Vagina (tissue), 2 donors: ENCODE measurements at regions not wholly inside any gene's neighbourhood (a gene's known extent, or its start where the extent isn't known, plus 50 kb on each side); places are given as distances from the start of the nearest gene placed in this dataset.

Experiments
- POLR2A ChIP-seq, 2 donors: fragments of 450-650 bp; IDR thresholded peaks; one replicate each; pipeline ENCODE4 v1.6.1; 2017; ENCODE audit warnings: antibody characterized with exemption in 2 of 2, mild to moderate bottlenecking in 2 of 2, moderate library complexity in 2 of 2
- POLR2AphosphoS5 ChIP-seq, 2 donors: sonication (generic); formaldehyde crosslinking; IDR thresholded peaks; one replicate each; pipeline ENCODE4 v1.9.0; 2017; ENCODE audit warnings: antibody characterized with exemption in 2 of 2, mild to moderate bottlenecking in 2 of 2, low read depth in 1 of 2; ENCODE audit not compliant: insufficient read depth in 1 of 2
- TF ChIP-seq, protein P1 (sequence below), 3 experiments: fragments of 450-650 bp in 2 of 3; fragments of 200-600 bp in 1 of 3; sonication (generic) in 1 of 3; IDR thresholded peaks; one replicate each; pipeline ENCODE4 v1.5.1; 2017 to 2019; ENCODE audit warnings: antibody characterized with exemption in 3 of 3, mild to moderate bottlenecking in 2 of 3, moderate library complexity in 2 of 3

DNA sequence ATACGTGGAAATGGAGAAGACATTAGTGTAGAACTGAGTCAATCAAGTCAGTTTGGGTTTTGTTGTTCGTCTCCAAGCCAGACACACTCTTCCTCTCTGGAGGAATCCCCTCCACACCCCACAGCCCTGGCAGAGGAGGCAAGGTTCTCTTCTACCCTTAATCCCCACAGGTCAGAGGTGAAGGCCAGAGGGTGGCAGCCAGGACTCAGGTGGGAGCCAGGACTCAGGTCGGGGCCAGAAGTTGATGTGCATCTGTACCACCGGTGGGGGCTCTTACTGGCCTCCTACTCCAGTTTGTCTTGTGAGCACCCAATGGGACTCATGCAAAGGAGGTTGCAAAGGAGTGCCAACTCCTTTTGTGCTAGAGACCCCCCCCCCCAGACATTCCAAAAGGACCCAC, 126.4 kb downstream of the TBXT start:
- TF ChIP-seq POLR2A (IDR thresholded peaks at IDR 0.05) (no peak), POLR2AphosphoS5 (IDR thresholded peaks at IDR 0.05; ENCODE audit: insufficient read depth in 1 of 2, low read depth in 1 of 2) (no peak)
- TF ChIP-seq, protein P1, sequence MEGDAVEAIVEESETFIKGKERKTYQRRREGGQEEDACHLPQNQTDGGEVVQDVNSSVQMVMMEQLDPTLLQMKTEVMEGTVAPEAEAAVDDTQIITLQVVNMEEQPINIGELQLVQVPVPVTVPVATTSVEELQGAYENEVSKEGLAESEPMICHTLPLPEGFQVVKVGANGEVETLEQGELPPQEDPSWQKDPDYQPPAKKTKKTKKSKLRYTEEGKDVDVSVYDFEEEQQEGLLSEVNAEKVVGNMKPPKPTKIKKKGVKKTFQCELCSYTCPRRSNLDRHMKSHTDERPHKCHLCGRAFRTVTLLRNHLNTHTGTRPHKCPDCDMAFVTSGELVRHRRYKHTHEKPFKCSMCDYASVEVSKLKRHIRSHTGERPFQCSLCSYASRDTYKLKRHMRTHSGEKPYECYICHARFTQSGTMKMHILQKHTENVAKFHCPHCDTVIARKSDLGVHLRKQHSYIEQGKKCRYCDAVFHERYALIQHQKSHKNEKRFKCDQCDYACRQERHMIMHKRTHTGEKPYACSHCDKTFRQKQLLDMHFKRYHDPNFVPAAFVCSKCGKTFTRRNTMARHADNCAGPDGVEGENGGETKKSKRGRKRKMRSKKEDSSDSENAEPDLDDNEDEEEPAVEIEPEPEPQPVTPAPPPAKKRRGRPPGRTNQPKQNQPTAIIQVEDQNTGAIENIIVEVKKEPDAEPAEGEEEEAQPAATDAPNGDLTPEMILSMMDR (IDR thresholded peaks at IDR 0.05): no peak
